WI38 (cell line): ENCODE measurements at regions not wholly inside any gene's neighbourhood (a gene's known extent, or its start where the extent isn't known, plus 50 kb on each side); places are given as distances from the start of the nearest gene placed in this dataset.
"Not testable (repeated sequence)": the region's sequence is repeated elsewhere in the genome, so short reads cannot be mapped to it uniquely, and the experiment has no call there.

Experiments
- H3K4me3 ChIP-seq: 2 replicates; pipeline ENCODE4 v1.5.1; 2011; ENCODE audit warnings: low read depth, mild to moderate bottlenecking, control low read depth, low read length
- TF ChIP-seq, protein P1 (sequence below): IDR thresholded peaks from 2 replicates; pipeline ENCODE4 v1.5.1; 2012; ENCODE audit warnings: low read depth, mild to moderate bottlenecking, control low read depth, low read length

DNA sequence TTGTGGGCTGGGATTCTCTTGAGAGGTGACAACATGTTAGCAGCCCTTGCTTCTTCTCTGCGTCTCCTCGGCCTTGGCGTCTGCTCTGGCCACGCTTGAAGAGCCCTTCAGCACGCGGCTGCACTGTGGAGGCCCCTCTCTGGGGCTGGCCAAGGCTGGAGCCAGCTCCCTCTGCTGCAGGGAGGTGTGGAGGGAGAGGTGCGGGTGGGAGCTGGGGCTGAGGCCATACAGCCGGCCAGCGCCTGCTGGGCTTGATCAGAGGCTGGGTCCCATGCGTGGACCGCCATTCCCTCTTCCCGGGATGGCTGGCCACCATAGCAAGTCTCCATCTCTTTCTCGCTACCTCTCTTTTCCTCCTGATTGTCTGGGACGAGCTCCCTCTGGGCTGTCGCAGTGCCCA lies 539.0 kb downstream of the PCDH7 start:
- no peak overlapping the region for H3K4me3 ChIP-seq
- TF ChIP-seq, protein P1, sequence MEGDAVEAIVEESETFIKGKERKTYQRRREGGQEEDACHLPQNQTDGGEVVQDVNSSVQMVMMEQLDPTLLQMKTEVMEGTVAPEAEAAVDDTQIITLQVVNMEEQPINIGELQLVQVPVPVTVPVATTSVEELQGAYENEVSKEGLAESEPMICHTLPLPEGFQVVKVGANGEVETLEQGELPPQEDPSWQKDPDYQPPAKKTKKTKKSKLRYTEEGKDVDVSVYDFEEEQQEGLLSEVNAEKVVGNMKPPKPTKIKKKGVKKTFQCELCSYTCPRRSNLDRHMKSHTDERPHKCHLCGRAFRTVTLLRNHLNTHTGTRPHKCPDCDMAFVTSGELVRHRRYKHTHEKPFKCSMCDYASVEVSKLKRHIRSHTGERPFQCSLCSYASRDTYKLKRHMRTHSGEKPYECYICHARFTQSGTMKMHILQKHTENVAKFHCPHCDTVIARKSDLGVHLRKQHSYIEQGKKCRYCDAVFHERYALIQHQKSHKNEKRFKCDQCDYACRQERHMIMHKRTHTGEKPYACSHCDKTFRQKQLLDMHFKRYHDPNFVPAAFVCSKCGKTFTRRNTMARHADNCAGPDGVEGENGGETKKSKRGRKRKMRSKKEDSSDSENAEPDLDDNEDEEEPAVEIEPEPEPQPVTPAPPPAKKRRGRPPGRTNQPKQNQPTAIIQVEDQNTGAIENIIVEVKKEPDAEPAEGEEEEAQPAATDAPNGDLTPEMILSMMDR, result no peak

DNA sequence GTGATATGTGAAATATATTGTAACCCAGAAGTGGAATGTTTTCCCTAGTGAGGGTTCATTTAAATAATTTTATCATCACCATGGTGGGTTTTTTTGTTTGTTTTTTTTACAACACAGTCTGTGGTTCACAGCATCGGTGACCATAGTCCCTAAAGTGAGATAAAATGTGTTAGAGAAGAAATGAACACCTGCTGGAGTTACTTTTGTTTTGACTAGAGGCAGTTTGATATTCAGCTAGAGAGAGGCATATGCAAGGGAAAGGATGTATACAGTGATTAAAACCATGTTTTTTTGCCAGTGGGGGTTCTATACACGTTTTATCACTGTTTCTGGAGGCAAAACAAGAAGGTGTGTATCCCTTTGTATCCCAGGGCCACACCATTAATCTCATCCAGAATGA lies 541.5 kb downstream of the PCDH7 start:
- TF ChIP-seq, protein P1, result no peak
- H3K4me3 ChIP-seq, result no peak overlapping the region

DNA sequence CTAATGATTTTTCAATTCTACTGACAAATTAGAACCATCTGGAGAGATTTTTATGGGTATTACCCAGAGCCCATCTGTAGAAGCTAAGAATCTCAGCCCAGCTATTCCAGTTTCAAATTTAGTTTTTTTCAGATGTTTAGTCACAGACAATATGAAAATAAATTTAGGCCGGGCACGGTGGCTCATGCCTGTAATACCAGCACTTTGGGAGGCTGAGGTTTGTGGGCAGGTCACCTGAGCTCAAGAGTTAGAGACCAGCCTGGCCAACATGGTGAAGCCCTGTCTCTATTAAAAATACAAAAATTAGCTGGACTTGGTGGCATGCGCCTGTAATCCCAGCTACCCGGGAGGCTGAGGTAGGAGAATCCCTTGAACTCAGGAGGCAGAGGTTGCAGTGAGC lies 545.9 kb downstream of the PCDH7 start:
- H3K4me3 ChIP-seq, result not testable (repeated sequence)

DNA sequence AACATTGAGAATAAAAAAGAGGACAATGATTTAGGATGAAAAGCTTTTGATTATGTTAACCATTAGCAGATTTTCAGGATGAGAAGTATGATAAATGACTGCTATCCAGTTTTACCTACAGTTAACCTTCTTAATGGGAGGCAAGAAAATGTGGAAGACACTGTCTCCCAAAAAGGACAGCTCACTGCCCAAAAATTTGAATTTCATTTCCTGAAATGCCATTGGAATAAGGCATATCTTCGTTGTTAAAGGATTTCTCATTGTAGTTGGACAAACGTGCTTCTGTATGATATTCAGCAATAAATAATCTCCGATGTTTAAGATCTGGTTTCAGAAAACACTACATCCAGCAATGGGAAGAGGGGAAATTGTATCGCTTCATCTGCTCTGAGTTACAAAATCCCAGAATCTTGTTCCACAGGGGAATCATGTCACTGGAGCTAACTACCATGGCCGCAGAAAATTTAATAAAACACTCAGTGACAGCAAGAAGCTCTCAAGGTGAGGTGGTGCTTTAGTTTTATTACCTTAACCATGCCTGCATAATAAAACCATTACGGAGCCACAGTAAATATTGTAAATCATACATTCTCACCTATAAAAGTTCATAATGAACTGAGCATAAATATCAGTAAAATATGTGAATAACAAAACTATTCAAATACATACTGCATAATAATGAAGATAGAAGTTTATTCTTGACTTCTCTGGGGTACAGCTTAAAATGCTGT lies 552.3 kb downstream of the PCDH7 start:
- TF ChIP-seq, protein P1, result no peak
- H3K4me3 ChIP-seq, result no peak overlapping the region

DNA sequence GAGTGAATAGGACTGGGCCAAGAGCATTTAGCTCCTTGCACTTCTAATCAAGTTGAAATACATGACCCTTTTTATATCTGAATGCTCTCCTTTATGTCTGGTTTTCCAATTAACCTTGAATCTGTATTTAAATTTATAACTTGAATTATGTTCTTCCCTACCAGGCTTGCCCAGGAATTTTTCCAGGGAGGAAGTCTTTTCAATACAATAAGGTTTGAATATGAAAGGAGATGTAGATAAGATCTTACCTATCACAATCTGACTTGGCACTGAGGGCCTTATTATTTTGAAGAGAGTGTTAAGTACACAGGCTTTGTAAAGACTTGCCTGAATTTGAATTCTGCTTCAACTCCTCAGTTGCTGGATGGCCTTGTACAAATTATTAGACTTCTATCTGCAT lies 555.7 kb downstream of the PCDH7 start:
- TF ChIP-seq, protein P1, result no peak
- H3K4me3 ChIP-seq, result no peak overlapping the region

DNA sequence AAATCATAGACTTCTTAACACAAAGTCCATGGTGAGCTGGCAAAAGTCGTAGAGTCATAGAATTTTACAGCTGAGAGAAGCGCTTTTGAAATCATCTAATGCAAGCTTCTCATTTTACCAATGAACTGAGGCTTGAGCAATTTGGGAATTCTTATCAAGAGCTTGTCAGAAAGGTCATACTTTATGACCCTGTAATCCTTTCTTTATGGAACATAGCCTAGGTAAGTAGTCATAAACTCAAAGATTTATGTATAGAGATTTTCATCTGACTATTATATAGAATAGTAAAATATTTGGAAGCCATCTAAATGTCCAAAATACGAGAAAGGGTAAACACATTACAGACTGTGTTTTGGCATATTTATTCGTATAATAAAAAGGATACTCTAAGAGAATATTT lies 563.5 kb downstream of the PCDH7 start:
- TF ChIP-seq, protein P1, result no peak
- no peak overlapping the region for H3K4me3 ChIP-seq

DNA sequence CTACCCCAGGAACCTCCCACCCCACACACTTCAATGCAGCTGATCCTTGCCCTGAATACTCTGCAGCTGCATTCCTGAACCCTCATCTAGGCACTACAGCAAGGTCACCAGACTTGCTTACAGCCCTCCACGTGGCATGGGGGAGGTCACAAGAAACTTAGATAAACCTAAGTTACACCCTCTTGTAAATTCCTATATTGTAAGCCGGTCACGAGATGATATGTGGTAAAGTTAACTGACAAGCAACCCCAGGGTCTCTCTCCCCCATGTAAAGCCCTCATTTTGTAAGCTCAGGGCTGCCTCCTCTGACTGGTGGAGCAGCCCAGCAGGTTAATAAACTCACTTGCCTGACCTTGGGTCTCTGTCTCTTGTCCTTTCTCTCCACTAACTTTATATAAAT lies 570.7 kb downstream of the PCDH7 start:
- no peak overlapping the region for H3K4me3 ChIP-seq
- TF ChIP-seq, protein P1, result no peak

DNA sequence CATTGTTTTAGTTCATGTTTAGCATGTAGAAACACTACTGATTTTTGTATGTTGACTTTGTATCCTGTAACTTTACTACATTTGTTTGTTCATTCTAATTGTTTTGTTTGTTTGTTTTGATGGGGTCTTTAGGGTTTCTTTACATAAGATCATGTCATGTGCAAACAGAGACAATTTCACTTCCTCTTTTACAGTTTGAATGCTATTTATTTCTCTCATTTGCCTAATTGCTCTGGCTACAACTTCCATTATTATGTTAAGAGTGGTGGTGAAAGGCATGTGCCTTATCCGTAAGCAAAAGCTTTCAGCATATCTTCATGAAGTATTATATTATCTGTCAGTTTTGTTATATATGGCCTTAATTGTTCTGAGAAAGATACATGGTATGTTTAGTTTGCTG lies 571.1 kb downstream of the PCDH7 start:
- TF ChIP-seq, protein P1, result no peak

More for the DNA sequence above, 571.1 kb downstream of the PCDH7 start:
- H3K4me3 ChIP-seq, result no peak overlapping the region
